ENCODE measurements at regions not wholly inside any gene's neighbourhood (a gene's known extent, or its start where the extent isn't known, plus 50 kb on each side); places are given as distances from the start of the nearest gene placed in this dataset.
"Not testable (repeated sequence)": the region's sequence is repeated elsewhere in the genome, so short reads cannot be mapped to it uniquely, and the experiment has no call there.

DNA sequence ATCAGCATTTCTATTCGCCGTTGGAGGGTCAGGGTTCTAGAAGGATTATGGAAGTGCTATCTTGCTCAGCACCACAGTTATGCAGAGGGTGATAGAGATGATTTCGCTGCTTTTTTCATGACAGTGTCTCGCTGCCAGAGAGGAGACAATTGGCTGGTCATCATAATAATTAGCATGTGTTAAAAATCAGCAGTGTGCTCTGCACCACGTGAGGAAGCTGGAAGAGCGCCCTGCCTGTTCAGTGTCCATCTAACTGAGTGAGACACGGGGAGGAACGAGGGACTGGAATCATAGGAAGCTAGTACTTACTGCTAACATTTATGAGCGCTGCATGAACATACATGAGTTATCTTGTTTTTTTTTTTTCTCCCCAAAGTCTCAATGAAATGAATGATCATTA lies 116.2 kb upstream of the PLAAT1 start:
- Histone ChIP-seq H3K9me3 (replicated peaks; ENCODE audit: low read length) (no peaks in the 10 kb centered on the region), H3K27me3 (ENCODE audit: control insufficient read depth, insufficient read depth, low read length) (peaks cover 22% of the 10 kb centered on the region), H3K4me1 (ENCODE audit: control insufficient read depth, insufficient read depth, low read length) (no peaks in the 10 kb centered on the region), H3K9ac (ENCODE audit: low read depth, low read length) (no peak overlapping the region), H3K4me3 (ENCODE audit: low read length) (no peak overlapping the region), H3K36me3 (ENCODE audit: insufficient read depth, low read length) (no peaks in the 10 kb centered on the region), H3K4me2 (ENCODE audit: low read length) (no peak overlapping the region)

DNA sequence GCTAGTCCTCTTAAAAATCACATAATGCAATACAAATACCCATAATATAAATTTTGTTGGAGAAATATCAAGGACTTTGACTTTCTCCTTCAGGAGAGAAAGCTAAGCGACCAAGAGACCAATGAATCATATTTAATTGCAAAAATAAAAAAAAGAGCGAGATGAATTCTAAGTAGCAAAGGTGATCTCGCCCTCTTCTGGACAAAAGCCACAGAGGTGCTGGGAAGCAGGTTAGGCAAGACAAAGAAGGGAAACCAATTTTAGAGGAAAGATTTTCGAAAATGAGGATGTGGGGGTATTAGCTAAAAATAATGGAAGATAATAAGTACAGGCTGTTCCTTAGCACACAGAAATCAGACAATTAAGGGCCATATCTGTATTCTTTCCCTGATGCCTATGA lies 111.4 kb upstream of the PLAAT1 start:
- Histone ChIP-seq H3K4me3 (ENCODE audit: low read length) (no peak overlapping the region), H3K36me3 (ENCODE audit: insufficient read depth, low read length) (no peaks in the 10 kb centered on the region), H3K27me3 (ENCODE audit: control insufficient read depth, insufficient read depth, low read length) (peaks cover 22% of the 10 kb centered on the region), H3K9ac (ENCODE audit: low read depth, low read length) (no peak overlapping the region), H3K4me1 (ENCODE audit: control insufficient read depth, insufficient read depth, low read length) (peaks cover 1% of the 10 kb centered on the region), H3K9me3 (replicated peaks; ENCODE audit: low read length) (no peaks in the 10 kb centered on the region), H3K4me2 (ENCODE audit: low read length) (no peak overlapping the region)

DNA sequence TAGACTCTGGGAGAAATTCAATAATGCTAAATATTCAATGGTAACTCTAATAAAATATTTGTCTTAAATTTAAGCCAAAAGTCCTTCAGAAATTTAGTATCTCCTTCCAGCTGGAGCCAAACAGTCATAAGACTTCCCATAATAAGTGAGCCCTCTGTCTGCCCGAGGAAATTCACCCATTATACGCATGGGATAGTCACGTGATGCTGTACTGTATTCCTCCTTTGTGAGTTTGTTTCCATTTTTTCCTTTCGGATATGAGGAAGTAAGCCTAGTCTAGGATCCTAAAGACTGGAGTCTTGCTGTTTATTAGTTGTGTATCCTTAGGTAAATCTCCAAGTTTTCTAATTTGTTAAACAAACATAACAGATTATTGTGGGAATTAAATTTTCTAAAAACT lies 110.4 kb upstream of the PLAAT1 start:
- no peaks in the 10 kb centered on the region for H3K9me3 ChIP-seq (replicated peaks; ENCODE audit: low read length)
- no peak overlapping the region for H3K9ac ChIP-seq (ENCODE audit: low read depth, low read length)
- H3K27me3 ChIP-seq (ENCODE audit: control insufficient read depth, insufficient read depth, low read length), result peaks cover 17% of the 10 kb centered on the region
- H3K4me2 ChIP-seq (ENCODE audit: low read length), result no peak overlapping the region
- no peak overlapping the region for H3K4me3 ChIP-seq (ENCODE audit: low read length)
- H3K4me1 ChIP-seq (ENCODE audit: control insufficient read depth, insufficient read depth, low read length), result peaks cover 4% of the 10 kb centered on the region
- H3K36me3 ChIP-seq (ENCODE audit: insufficient read depth, low read length), result no peaks in the 10 kb centered on the region

DNA sequence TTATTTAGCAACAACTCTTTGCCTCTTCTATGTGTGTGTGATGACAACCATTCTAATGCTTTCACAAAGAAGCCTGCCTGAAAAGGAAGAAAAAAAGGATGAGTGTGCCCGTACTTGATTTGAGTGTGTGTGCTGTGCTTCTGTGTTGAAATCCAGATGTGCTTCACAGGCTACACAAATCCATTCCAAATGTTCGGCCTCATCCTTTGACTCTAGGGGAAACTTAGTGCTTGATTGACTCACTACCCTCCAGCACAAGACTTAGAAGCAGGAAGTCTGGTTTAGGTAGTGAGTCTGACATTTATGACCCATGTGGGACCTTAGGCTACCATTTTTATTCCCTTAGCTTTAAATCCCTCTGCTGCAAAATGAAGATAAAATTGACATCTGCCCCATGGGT lies 108.8 kb upstream of the PLAAT1 start:
- no peaks in the 10 kb centered on the region for H3K9me3 ChIP-seq (replicated peaks; ENCODE audit: low read length)
- H3K36me3 ChIP-seq (ENCODE audit: insufficient read depth, low read length), result no peaks in the 10 kb centered on the region
- H3K4me3 ChIP-seq (ENCODE audit: low read length), result no peak overlapping the region
- no peak overlapping the region for H3K4me2 ChIP-seq (ENCODE audit: low read length)
- H3K4me1 ChIP-seq (ENCODE audit: control insufficient read depth, insufficient read depth, low read length), result peaks cover 4% of the 10 kb centered on the region
- no peak overlapping the region for H3K9ac ChIP-seq (ENCODE audit: low read depth, low read length)
- peaks cover 5% of the 10 kb centered on the region for H3K27me3 ChIP-seq (ENCODE audit: control insufficient read depth, insufficient read depth, low read length)

DNA sequence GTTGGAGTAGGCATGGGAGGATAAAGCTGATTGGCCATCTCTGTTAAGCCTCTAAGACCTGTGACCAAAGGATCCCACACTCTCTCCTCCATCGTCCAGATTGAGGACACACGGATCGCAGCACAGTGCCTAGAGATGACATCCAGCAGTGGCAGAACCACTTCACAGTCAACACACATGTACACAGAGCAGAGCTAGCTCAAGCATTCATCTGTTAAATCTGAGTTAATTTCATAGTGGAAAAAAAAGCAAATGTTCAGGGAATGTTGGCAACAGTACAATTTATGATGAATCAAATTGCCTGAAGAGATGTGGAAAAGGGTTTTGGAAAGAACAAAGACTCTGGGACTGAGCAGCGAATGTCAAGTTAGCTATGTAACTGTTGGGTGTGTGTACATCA lies 108.1 kb upstream of the PLAAT1 start:
- Histone ChIP-seq H3K9ac (ENCODE audit: low read depth, low read length) (no peak overlapping the region), H3K4me1 (ENCODE audit: control insufficient read depth, insufficient read depth, low read length) (peaks cover 4% of the 10 kb centered on the region), H3K9me3 (replicated peaks; ENCODE audit: low read length) (no peaks in the 10 kb centered on the region), H3K4me2 (ENCODE audit: low read length) (no peak overlapping the region), H3K27me3 (ENCODE audit: control insufficient read depth, insufficient read depth, low read length) (peaks cover 5% of the 10 kb centered on the region), H3K36me3 (ENCODE audit: insufficient read depth, low read length) (no peaks in the 10 kb centered on the region), H3K4me3 (ENCODE audit: low read length) (no peak overlapping the region)

DNA sequence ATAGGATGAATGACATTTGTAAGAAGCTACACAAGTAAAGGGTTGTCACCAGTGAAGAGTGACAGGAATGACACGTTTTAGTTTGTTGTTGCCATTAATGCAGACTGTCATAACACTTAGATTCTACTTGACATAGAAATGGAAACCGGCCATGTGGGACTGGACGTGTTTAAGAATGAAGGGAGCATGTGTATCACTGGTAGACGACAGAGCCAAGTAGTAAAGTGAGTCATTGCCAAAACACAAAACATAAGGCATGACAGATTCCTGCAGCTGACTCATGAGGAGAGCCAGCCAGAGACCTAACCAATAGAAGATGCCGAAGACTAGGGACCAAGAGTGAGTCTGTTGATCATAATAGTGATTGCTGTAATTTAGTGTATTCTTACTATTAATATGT lies 106.2 kb upstream of the PLAAT1 start:
- H3K27me3 ChIP-seq (ENCODE audit: control insufficient read depth, insufficient read depth, low read length), result no peaks in the 10 kb centered on the region
- peaks cover 4% of the 10 kb centered on the region for H3K4me1 ChIP-seq (ENCODE audit: control insufficient read depth, insufficient read depth, low read length)
- no peaks in the 10 kb centered on the region for H3K36me3 ChIP-seq (ENCODE audit: insufficient read depth, low read length)
- H3K9ac ChIP-seq (ENCODE audit: low read depth, low read length), result no peak overlapping the region
- H3K9me3 ChIP-seq (replicated peaks; ENCODE audit: low read length), result no peaks in the 10 kb centered on the region
- no peak overlapping the region for H3K4me3 ChIP-seq (ENCODE audit: low read length)
- peak overlapping the region; percentile 28 for H3K4me2 ChIP-seq (ENCODE audit: low read length)

DNA sequence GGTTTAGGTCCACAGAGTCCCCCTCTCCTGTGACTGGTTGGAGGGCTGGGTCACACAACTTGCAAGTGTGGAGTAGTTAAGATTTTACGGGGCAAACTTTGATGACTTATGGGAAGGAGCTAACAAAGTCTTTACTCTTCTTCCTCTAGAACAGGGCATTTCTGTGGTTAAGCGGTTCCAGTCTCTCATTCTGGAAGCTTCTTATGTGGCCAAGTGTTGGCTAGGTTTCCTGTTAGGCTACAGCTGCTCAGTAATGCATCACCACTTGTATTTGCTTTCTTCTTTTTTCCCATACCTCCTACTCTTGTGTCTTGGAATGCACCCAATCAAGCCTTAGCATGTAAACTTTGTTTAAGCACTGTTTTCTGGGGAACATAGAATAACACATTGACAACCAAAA lies 100.6 kb upstream of the PLAAT1 start:
- no peaks in the 10 kb centered on the region for H3K4me1 ChIP-seq (ENCODE audit: control insufficient read depth, insufficient read depth, low read length)
- H3K9me3 ChIP-seq (replicated peaks; ENCODE audit: low read length), result no peaks in the 10 kb centered on the region
- H3K4me2 ChIP-seq (ENCODE audit: low read length), result no peak overlapping the region
- H3K4me3 ChIP-seq (ENCODE audit: low read length), result no peak overlapping the region
- no peaks in the 10 kb centered on the region for H3K36me3 ChIP-seq (ENCODE audit: insufficient read depth, low read length)
- no peak overlapping the region for H3K9ac ChIP-seq (ENCODE audit: low read depth, low read length)
- H3K27me3 ChIP-seq (ENCODE audit: control insufficient read depth, insufficient read depth, low read length), result no peaks in the 10 kb centered on the region

DNA sequence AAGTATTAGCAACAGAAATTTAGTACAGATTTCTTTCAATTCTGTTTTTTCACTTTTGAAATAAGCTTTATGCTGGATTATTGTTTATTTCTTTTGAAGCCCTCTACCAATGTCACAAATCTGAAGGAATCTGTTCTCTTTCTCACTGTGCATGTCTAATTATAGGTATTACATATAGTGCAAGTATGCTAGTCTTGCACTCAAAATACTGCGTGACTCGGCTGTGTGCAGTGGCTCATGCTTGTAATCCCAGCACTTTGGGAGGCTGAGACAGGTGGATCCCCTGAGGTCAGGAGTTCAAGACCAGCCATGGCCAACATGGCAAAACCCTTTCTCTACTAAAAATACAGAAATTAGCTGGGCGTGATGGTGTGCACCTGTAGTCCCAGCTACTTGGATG lies 95.8 kb upstream of the PLAAT1 start:
- Histone ChIP-seq H3K4me1 (ENCODE audit: control insufficient read depth, insufficient read depth, low read length) (no peaks in the 10 kb centered on the region), H3K27me3 (ENCODE audit: control insufficient read depth, insufficient read depth, low read length) (peaks cover 4% of the 10 kb centered on the region), H3K9me3 (replicated peaks; ENCODE audit: low read length) (no peaks in the 10 kb centered on the region), H3K36me3 (ENCODE audit: insufficient read depth, low read length) (no peaks in the 10 kb centered on the region), H3K9ac (ENCODE audit: low read depth, low read length) (no peak overlapping the region), H3K4me2 (ENCODE audit: low read length) (no peak overlapping the region), H3K4me3 (ENCODE audit: low read length) (no peak overlapping the region)

DNA sequence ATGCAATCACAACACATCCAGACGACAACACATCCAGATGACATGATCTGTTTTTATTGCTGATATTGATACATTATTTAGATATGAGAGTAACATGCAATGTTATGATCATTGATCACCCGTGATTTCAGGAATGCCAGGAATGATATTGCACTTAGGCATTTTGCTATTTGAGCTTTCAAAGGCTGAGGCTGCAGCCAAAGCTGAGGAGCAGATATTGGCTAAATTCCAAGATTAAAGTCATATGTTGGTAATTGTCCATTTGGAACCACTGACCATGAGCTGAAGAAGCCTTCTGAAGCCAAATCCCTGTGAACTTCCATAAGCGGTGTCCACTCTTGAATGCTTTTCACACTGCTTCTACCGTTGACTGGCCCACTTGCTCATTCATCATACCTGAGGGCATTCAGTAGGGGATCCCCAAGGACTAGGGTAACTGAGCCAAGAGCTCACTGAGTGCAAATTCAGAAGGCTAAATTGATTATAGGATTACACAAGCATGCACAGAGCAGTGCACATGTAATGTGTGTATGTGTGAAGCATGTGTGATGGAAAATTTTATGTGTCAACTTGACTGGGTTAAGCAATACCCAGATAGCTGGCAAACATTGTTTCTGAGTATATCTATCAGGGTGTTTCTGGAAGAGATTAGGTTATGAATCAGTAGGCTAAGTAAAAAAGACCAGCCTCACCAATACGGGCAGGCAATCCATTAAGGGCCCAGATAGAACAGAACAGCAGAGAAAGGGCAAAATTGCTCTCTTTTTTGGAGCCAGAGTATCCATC lies 92.1 kb upstream of the PLAAT1 start:
- H3K4me3 ChIP-seq (ENCODE audit: low read length), result no peak overlapping the region
- H3K9ac ChIP-seq (ENCODE audit: low read depth, low read length), result no peak overlapping the region
- no peaks in the 10 kb centered on the region for H3K4me1 ChIP-seq (ENCODE audit: control insufficient read depth, insufficient read depth, low read length)
- no peak overlapping the region for H3K4me2 ChIP-seq (ENCODE audit: low read length)
- peaks cover 4% of the 10 kb centered on the region for H3K27me3 ChIP-seq (ENCODE audit: control insufficient read depth, insufficient read depth, low read length)
- H3K36me3 ChIP-seq (ENCODE audit: insufficient read depth, low read length), result no peaks in the 10 kb centered on the region
- H3K9me3 ChIP-seq (replicated peaks; ENCODE audit: low read length), result no peaks in the 10 kb centered on the region

DNA sequence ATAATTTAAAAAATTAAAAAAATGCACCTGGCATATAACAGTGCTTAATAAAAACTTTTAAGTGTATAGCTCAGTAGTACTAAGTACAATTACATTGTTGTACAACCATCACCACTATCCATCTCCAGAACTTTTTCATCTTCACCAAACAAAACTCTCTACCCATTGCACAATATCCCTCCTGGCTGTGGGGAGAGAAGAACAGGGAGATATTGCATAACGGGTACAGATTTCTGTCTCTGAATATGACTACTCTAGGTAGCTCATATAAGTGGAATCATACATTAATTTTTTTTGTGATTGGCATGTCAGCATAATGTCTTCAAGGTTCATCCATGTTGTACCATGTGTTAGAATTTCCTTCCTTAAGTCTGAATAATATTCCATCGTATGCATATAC lies 91.0 kb upstream of the PLAAT1 start:
- Histone ChIP-seq H3K27me3 (ENCODE audit: control insufficient read depth, insufficient read depth, low read length) (peaks cover 4% of the 10 kb centered on the region), H3K4me2 (ENCODE audit: low read length) (no peak overlapping the region), H3K36me3 (ENCODE audit: insufficient read depth, low read length) (no peaks in the 10 kb centered on the region), H3K4me1 (ENCODE audit: control insufficient read depth, insufficient read depth, low read length) (no peaks in the 10 kb centered on the region), H3K4me3 (ENCODE audit: low read length) (no peak overlapping the region), H3K9me3 (replicated peaks; ENCODE audit: low read length) (no peaks in the 10 kb centered on the region), H3K9ac (ENCODE audit: low read depth, low read length) (no peak overlapping the region)

DNA sequence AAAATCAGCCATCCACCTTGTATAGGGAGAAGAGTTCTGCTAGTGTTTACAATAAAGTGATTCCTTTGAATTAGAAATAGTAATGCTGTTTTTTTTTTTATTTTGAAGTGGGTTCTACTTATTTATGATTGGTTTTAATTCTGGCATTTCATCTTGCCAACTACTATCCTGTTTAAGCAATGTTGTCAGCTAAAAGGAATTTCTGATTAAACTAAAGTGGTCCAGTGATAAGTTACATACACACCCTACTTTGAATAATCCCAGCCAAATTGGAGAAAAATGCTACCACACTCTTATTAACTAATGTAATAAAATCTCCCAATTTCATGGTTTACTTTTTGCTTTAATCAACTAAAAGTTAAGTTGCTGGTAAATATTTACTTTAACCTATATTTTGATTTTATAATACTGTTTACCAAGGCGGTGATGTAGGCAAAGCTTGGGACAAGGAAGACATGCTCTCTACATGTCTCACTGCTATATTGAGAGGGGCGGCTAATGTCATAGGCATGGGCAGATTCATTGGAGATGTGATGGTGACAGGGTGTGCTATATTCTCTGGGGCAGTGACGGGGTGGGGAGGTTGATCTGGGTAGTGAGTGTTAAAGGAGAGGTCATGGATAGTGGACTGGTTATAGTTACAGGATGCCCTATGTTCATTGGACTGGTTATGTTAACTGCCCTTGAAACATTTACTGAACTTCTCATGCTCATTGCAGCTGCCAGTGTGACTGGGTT lies 85.8 kb upstream of the PLAAT1 start:
- not testable (repeated sequence) for H3K9me3 ChIP-seq (replicated peaks; ENCODE audit: low read length); H3K4me2 ChIP-seq (ENCODE audit: low read length); H3K36me3 ChIP-seq (ENCODE audit: insufficient read depth, low read length); H3K4me1 ChIP-seq (ENCODE audit: control insufficient read depth, insufficient read depth, low read length); H3K4me3 ChIP-seq (ENCODE audit: low read length); H3K9ac ChIP-seq (ENCODE audit: low read depth, low read length); H3K27me3 ChIP-seq (ENCODE audit: control insufficient read depth, insufficient read depth, low read length)

DNA sequence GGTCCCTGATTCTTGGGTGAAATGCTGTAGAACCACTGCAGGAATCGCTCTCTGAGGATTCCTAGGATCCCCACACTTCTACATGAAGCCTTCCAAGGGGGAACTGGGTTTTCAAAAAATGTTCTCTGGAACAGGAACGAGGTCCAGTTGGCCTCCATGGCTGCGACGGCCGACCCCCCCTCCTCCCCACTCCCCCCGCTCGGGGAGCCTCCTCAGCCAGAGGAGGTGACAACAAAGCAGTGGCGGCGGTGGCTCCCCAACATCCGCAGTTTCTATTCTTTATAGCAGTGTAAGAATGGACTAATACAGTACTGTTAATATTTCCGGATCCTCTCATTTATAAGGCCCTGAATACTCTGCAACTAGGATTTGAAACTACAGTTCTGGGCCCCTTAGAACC lies 84.0 kb upstream of the PLAAT1 start:
- no peaks in the 10 kb centered on the region for H3K36me3 ChIP-seq (ENCODE audit: insufficient read depth, low read length)
- H3K9me3 ChIP-seq (replicated peaks; ENCODE audit: low read length), result no peaks in the 10 kb centered on the region
- no peaks in the 10 kb centered on the region for H3K27me3 ChIP-seq (ENCODE audit: control insufficient read depth, insufficient read depth, low read length)
- H3K4me1 ChIP-seq (ENCODE audit: control insufficient read depth, insufficient read depth, low read length), result no peaks in the 10 kb centered on the region
- H3K9ac ChIP-seq (ENCODE audit: low read depth, low read length), result no peak overlapping the region
- no peak overlapping the region for H3K4me3 ChIP-seq (ENCODE audit: low read length)
- no peak overlapping the region for H3K4me2 ChIP-seq (ENCODE audit: low read length)

All from skeletal muscle satellite cell (primary cell).